Inflammatory macrophage (primary cell): ENCODE measurements at regions not wholly inside any gene's neighbourhood (a gene's known extent, or its start where the extent isn't known, plus 50 kb on each side); places are given as distances from the start of the nearest gene placed in this dataset.
"Not testable (repeated sequence)": the region's sequence is repeated elsewhere in the genome, so short reads cannot be mapped to it uniquely, and the experiment has no call there.

Experiments
- DNase-seq, 2 donors: peaks; one replicate each; pipeline ENCODE4 v3.0.0-alpha.2; 2020 to 2022

DNA sequence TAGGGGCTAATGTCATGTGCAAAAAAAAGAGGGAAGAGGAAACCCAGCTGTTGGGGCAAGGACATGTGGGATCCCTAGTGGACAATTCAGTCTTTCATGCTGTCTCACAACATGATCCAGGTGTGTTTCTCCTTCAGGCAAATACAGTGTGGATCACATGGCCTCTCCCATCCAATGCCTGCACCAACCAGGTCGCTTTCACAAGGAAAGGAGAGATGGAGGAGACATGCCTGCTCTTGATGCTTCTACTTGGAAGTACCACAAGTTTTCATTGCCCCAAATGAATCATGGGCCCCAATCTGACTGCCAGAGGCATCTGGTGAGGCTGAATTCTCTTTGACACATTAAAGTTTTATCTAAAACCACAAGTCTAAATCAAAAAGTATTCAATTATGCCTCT is 82.1 kb downstream of the DLEU7 start:
- no peak for DNase-seq

DNA sequence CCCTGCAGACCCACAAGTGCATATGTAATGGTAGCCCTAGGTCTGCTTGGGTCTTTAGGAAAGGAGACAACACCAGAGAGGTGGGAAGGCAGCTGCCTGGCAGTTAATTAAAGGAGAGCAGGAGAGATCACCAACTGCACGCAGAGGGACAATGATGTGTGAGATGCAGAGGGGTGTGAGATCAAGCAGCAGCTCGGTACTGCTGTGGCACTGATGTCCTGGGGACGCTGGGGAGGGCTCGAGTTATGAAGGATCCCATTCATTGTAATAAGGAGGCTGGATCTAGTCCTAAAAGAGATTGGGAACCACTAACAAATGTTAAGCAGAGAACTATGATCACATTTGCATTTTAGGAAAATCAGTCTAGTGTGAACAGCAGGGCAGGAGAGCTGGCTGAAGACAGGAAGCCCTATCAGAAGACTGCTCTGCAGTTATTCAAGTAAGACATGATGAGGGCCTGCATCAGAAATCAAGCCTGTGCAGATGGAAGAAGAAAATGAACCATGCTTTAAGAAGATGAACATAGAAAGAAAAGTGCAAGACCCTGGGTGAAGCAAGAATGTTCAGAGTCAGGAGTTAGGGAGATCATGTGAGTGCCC is 80.4 kb downstream of the DLEU7 start:
- peak in 1 of 2 donors; percentile 39 for DNase-seq

DNA sequence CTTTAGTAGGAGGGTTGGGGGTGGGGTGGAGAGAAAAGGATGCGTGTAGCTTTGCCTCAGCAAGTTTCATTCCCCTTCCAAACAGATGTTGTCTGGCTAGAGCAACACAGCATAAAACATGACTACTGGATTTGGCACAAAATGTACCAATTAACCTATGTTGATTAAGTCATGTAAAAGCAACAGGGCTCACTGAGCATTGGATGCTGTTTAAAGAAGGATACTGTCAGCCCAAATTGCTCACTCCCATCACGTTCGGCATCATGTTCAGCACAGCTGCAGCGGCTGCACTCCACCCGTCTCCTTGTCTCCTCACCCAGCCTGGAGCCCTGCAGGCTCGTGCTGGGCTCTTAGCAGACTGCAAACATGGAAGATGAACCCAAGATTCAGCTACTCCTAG is 77.5 kb downstream of the DLEU7 start:
- no peak for DNase-seq

DNA sequence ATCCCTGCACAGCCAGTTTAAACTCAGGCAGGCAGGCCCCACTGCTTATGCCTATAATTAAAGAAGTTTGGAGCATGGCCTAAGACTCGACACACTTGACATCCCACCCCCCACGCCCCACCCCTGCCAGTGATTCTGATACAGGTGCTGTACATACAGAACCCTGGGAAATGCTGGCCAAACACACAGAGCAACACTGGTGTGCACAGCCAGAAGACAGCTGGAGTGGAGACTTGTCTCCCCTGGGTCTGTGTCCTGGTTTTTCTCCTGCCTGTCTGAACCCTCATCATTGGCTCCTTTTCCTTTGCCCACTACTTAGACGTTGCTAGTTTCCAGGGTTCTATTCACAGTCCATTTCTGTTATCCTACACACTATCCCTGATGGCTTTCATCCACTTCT is 76.8 kb downstream of the DLEU7 start:
- no peak for DNase-seq

DNA sequence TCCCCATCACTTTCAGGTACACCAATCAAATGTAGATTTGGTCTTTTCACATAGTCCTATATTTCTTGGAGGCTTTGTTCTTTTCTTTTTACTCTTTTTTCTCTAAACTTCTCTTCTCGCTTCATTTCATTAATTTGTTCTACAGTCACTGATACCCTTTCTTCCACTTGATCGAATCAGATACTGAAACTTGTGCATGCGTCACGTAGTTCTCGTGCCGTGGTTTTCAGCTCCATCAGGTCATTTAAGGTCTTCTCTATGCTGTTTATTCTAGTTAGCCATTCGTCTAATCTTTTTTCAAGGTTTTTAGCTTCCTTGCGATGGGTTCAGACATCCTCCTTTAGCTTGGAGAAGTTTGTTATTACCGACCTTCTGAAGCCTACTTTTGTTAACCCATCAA is 70.6 kb downstream of the DLEU7 start:
- DNase-seq: not testable (repeated sequence)
